ENCODE measurements at regions not wholly inside any gene's neighbourhood (a gene's known extent, or its start where the extent isn't known, plus 50 kb on each side); places are given as distances from the start of the nearest gene placed in this dataset.

- DNase-seq (ENCODE audit: low read depth), result no peak
- no peak overlapping the region for H3K4me3 ChIP-seq (ENCODE audit: low read depth, low read length)
- TF ChIP-seq CTCF (conservative IDR thresholded peaks at IDR 0.05; ENCODE audit: low read depth, low read length), result no peak
These were observed 296.3 kb upstream of the PRKD1 start for GRCh38 chr14:30223966-30224365.

GRCh38 chr14:30225176-30225575, 297.5 kb upstream of the PRKD1 start:
- TF ChIP-seq CTCF (conservative IDR thresholded peaks at IDR 0.05; ENCODE audit: low read depth, low read length), result no peak
- H3K4me3 ChIP-seq (ENCODE audit: low read depth, low read length), result no peak overlapping the region
- DNase-seq (ENCODE audit: low read depth), result peak; percentile 73

GRCh38 chr14:30227436-30227835, 299.8 kb upstream of the PRKD1 start:
- no peak overlapping the region for H3K4me3 ChIP-seq (ENCODE audit: low read depth, low read length)
- TF ChIP-seq CTCF (conservative IDR thresholded peaks at IDR 0.05; ENCODE audit: low read depth, low read length), result no peak
- peak; percentile 73 for DNase-seq (ENCODE audit: low read depth)

GRCh38 chr14:30227876-30228275, 300.2 kb upstream of the PRKD1 start:
- TF ChIP-seq CTCF (conservative IDR thresholded peaks at IDR 0.05; ENCODE audit: low read depth, low read length), result no peak
- peak; percentile 76 for DNase-seq (ENCODE audit: low read depth)

GRCh38 chr14:30230719-30231118, 303.1 kb upstream of the PRKD1 start:
- TF ChIP-seq CTCF (conservative IDR thresholded peaks at IDR 0.05; ENCODE audit: low read depth, low read length), result no peak
- no peak for DNase-seq (ENCODE audit: low read depth)
- no peak overlapping the region for H3K4me3 ChIP-seq (ENCODE audit: low read depth, low read length)

More at GRCh38 chr14:30227876-30228275, 300.2 kb upstream of the PRKD1 start:
- H3K4me3 ChIP-seq (ENCODE audit: low read depth, low read length), result no peak overlapping the region

GRCh38 chr14:30234966-30235365, 307.3 kb upstream of the PRKD1 start:
- TF ChIP-seq CTCF (conservative IDR thresholded peaks at IDR 0.05; ENCODE audit: low read depth, low read length), result no peak

GRCh38 chr14:30235485-30235884, 307.8 kb upstream of the PRKD1 start:
- no peak for DNase-seq (ENCODE audit: low read depth)
- no peak for TF ChIP-seq CTCF (conservative IDR thresholded peaks at IDR 0.05; ENCODE audit: low read depth, low read length)
- H3K4me3 ChIP-seq (ENCODE audit: low read depth, low read length), result no peak overlapping the region

More at GRCh38 chr14:30234966-30235365, 307.3 kb upstream of the PRKD1 start:
- DNase-seq (ENCODE audit: low read depth), result no peak
- no peak overlapping the region for H3K4me3 ChIP-seq (ENCODE audit: low read depth, low read length)

Data from choroid plexus epithelial cell (primary cell).